Liver (tissue), 3 donors: ENCODE measurements at regions not wholly inside any gene's neighbourhood (a gene's known extent, or its start where the extent isn't known, plus 50 kb on each side); places are given as distances from the start of the nearest gene placed in this dataset.

Source experiments
- CTCF ChIP-seq: fragments of 150-350 bp; IDR thresholded peaks from 2 replicates; pipeline ENCODE4 v1.5.1; 2017; ENCODE audit warnings: improper control_type of control experiment, low read depth, low read length; ENCODE audit not compliant: missing input control
- GABPA ChIP-seq, 2 donors: IDR thresholded peaks in 1 of 2; conservative IDR thresholded peaks in 1 of 2; 2 replicates each; pipeline ENCODE4 v1.6.1; 2016; ENCODE audit warnings: antibody characterized with exemption in 2 of 2, mild to moderate bottlenecking in 1 of 2, moderate library complexity in 1 of 2
- JUND ChIP-seq, 2 donors: IDR thresholded peaks; 2 replicates each; pipeline ENCODE4 v1.6.1; 2016; ENCODE audit warnings: antibody characterized with exemption in 2 of 2
- MAX ChIP-seq: IDR thresholded peaks from 2 replicates; pipeline ENCODE4 v1.6.1; 2016; ENCODE audit warnings: antibody characterized with exemption
- RAD21 ChIP-seq, 2 donors: IDR thresholded peaks; 2 replicates each; pipeline ENCODE4 v1.6.1; 2016; ENCODE audit warnings: antibody characterized with exemption in 2 of 2, mild to moderate bottlenecking in 2 of 2
- REST ChIP-seq: IDR thresholded peaks from 2 replicates; pipeline ENCODE4 v1.6.1; 2016; ENCODE audit warnings: antibody characterized with exemption, mild to moderate bottlenecking
- RXRA ChIP-seq, 2 donors: IDR thresholded peaks; 2 replicates each; pipeline ENCODE4 v1.6.1; 2017 to 2018; ENCODE audit warnings: antibody characterized with exemption in 2 of 2, mild to moderate bottlenecking in 1 of 2
- SP1 ChIP-seq: IDR thresholded peaks from 2 replicates; pipeline ENCODE4 v1.6.1; 2018; ENCODE audit warnings: antibody characterized with exemption, mild to moderate bottlenecking
- TAF1 ChIP-seq: conservative IDR thresholded peaks from 2 replicates; pipeline ENCODE4 v1.6.1; 2016; ENCODE audit warnings: antibody characterized with exemption, mild to moderate bottlenecking
- YY1 ChIP-seq: IDR thresholded peaks from 2 replicates; pipeline ENCODE4 v1.6.1; 2016; ENCODE audit warnings: antibody characterized with exemption, mild to moderate bottlenecking
- donor health status: healthy.
- donor health status: healthy.

DNA sequence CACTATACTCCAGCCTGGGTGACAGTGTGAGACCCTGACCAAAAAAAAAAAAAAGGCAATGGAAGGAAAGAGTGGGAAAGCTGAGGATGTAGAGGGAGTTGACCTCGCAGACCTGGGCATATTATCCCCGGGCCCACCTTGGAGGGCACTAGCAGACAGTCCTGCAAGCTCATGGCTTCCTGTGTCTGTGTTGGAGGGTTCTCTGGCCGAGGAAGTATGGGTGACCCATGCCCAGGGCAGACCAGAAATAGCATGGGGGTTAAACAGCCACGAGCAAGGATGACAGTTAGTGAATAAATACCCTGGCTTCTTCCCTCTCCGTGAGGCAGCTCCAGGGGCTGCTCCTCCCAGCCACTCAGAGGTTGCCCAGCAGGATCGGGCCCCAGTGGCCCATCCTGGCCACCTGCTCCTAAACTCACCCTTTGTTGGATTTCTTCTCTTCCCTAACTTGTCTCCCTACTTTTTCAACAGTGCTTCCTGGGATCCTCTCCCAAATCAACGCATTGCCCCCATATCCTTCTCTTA lies 485.8 kb downstream of the ZNF536 start:
- no peak for TF ChIP-seq CTCF
- TF ChIP-seq YY1 = no peak
- TF ChIP-seq REST = no peak
- TF ChIP-seq MAX = no peak
- TF ChIP-seq RXRA (IDR thresholded peaks at IDR 0.05) = no peak
- TF ChIP-seq RAD21 (IDR thresholded peaks at IDR 0.05) = no peak
- TF ChIP-seq GABPA (IDR thresholded peaks at IDR 0.05 in 1 of 2, conservative IDR thresholded peaks at IDR 0.05 in 1 of 2) = no peak
- TF ChIP-seq JUND (IDR thresholded peaks at IDR 0.05) = no peak
- no peak for TF ChIP-seq SP1
- TF ChIP-seq TAF1 = no peak
